Neutrophil (primary cell): ENCODE measurements at regions not wholly inside any gene's neighbourhood (a gene's known extent, or its start where the extent isn't known, plus 50 kb on each side); places are given as distances from the start of the nearest gene placed in this dataset.

ENCODE experiments used
- H3K27ac ChIP-seq: fragments of 200-600 bp; sonication (generic); 2 replicates; pipeline ENCODE4 v1.5.1; 2016; ENCODE audit warnings: mild to moderate bottlenecking, moderate library complexity
- H3K27me3 ChIP-seq: fragments of 200-600 bp; sonication (generic); 2 replicates; pipeline ENCODE4 v1.6.0; 2016; ENCODE audit warnings: mild to moderate bottlenecking
- H3K36me3 ChIP-seq: fragments of 200-600 bp; sonication (generic); 2 replicates; pipeline ENCODE4 v1.5.1; 2017
- H3K4me1 ChIP-seq, 2 experiments: fragments of 200-600 bp in 1 of 2; sonication (generic) in 1 of 2; 1 replicate in 1 of 2; 2 replicates in 1 of 2; pipeline versions ENCODE4 v1.5.1 to v1.6.1; 2013 to 2016; ENCODE audit warnings: low read depth in 1 of 2, low read length in 1 of 2, mild to moderate bottlenecking in 1 of 2, moderate library complexity in 1 of 2; ENCODE audit not compliant: control insufficient read depth in 1 of 2, insufficient read depth in 1 of 2
- H3K4me3 ChIP-seq, 2 experiments: fragments of 200-600 bp in 1 of 2; sonication (generic) in 1 of 2; 1 replicate in 1 of 2; 2 replicates in 1 of 2; pipeline ENCODE4 v1.5.1; 2013 to 2016; ENCODE audit warnings: low read depth in 1 of 2, low read length in 1 of 2, mild to moderate bottlenecking in 1 of 2, moderate library complexity in 1 of 2
- H3K9me3 ChIP-seq: fragments of 200-600 bp; sonication (generic); 2 replicates; pipeline ENCODE4 v1.5.1; 2016
- CTCF ChIP-seq: fragments of 200-600 bp; sonication (generic); IDR thresholded peaks from 2 replicates; pipeline ENCODE4 v1.5.1; 2016; ENCODE audit warnings: antibody characterized with exemption

GRCh38 chr10:78929541-78929940, 139.2 kb upstream of the ZMIZ1 start:
- no peaks in the 10 kb centered on the region for H3K36me3 ChIP-seq
- H3K27me3 ChIP-seq = no peaks in the 10 kb centered on the region
- H3K9me3 ChIP-seq = no peaks in the 10 kb centered on the region
- H3K27ac ChIP-seq = no peak overlapping the region
- H3K4me3 ChIP-seq = no peak overlapping the region
- no peaks in the 10 kb centered on the region for H3K4me1 ChIP-seq
- no peak for TF ChIP-seq CTCF

DNA sequence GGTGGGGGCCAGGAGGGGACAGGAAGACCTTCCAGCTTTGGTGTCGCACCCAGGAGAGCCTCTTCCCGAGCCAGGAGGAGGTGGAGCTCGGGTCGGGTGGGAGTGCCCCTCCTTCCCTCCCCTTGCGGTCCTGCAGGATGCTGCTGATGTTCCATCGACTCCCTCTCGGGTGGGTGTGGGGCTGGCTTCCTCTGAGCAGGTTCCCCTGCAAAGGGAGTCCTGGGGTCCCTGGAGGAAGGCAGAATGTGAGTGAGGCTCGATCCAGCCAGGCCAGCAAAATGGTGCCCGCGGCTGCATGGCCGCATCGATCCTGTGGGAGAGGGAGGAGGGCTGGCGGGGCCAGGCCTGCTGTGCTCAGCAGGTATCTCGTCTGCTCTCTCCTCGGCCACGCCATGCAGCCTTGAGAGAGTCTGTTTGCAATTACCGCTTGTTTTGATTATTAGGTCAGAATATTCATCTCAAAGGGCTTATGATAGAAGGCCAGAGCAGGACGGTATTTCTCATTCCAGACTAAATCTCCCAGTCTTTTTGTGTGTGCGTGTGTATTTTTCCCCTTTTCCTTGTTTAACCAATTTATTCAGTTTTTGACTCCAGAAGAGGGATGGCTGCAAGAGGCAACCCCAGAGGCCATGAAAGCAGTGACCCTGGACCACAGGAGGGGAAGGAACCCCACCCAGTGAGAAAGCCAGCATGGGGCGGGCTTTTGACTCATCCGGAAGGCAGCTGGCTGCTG, 137.3 kb upstream of the ZMIZ1 start:
- Histone ChIP-seq H3K36me3 (no peaks in the 10 kb centered on the region), H3K27me3 (no peaks in the 10 kb centered on the region), H3K27ac (no peak overlapping the region), H3K4me3 (no peak overlapping the region), H3K9me3 (no peaks in the 10 kb centered on the region), H3K4me1 (no peaks in the 10 kb centered on the region)
- no peak for TF ChIP-seq CTCF

- H3K4me1 ChIP-seq = no peaks in the 10 kb centered on the region
- no peak for TF ChIP-seq CTCF
- H3K9me3 ChIP-seq = no peaks in the 10 kb centered on the region
- H3K36me3 ChIP-seq = no peaks in the 10 kb centered on the region
- H3K27ac ChIP-seq = no peak overlapping the region
- no peak overlapping the region for H3K4me3 ChIP-seq
- no peaks in the 10 kb centered on the region for H3K27me3 ChIP-seq
Measured at GRCh38 chr10:78932054-78932386, 136.7 kb upstream of the ZMIZ1 start.

GRCh38 chr10:78932861-78933260, 135.9 kb upstream of the ZMIZ1 start:
- H3K4me1 ChIP-seq = no peaks in the 10 kb centered on the region
- H3K4me3 ChIP-seq = no peak overlapping the region
- no peaks in the 10 kb centered on the region for H3K36me3 ChIP-seq
- no peaks in the 10 kb centered on the region for H3K27me3 ChIP-seq
- no peak overlapping the region for H3K27ac ChIP-seq
- H3K9me3 ChIP-seq = no peaks in the 10 kb centered on the region
- no peak for TF ChIP-seq CTCF

- Histone ChIP-seq H3K4me1 (no peaks in the 10 kb centered on the region), H3K9me3 (no peaks in the 10 kb centered on the region), H3K36me3 (no peaks in the 10 kb centered on the region), H3K4me3 (no peak overlapping the region), H3K27me3 (no peaks in the 10 kb centered on the region), H3K27ac (no peak overlapping the region)
- no peak for TF ChIP-seq CTCF
Measured at GRCh38 chr10:78933828-78934531, 134.8 kb upstream of the ZMIZ1 start.
